ENCODE measurements at regions not wholly inside any gene's neighbourhood (a gene's known extent, or its start where the extent isn't known, plus 50 kb on each side); places are given as distances from the start of the nearest gene placed in this dataset.
A peak's percentile ranks its signal among the peaks of the same experiment; 100 is the strongest.
"Not testable (repeated sequence)": the region's sequence is repeated elsewhere in the genome, so short reads cannot be mapped to it uniquely, and the experiment has no call there.

DNA sequence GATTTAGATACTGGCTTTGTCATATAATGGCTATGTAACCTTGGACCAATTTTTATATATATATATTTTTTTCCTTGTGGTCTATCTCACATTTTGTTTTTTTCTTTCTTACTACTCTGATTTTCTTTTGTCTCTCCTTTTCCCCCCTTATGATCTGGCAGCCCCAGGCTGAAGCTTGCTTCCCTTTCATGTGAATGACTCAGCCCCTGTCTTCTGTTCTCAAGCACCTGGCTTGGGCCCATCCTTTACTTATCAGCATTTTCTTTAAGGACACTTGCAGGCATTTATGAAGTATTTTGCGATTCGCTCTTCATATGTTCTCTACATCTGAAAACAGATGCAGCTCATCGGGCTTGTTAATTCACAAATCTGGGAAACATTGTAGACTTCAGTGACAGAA lies 163.6 kb downstream of the SPRY2 start:
- DNase-seq (ENCODE audit: low read depth in 2 of 2), result no peak

DNA sequence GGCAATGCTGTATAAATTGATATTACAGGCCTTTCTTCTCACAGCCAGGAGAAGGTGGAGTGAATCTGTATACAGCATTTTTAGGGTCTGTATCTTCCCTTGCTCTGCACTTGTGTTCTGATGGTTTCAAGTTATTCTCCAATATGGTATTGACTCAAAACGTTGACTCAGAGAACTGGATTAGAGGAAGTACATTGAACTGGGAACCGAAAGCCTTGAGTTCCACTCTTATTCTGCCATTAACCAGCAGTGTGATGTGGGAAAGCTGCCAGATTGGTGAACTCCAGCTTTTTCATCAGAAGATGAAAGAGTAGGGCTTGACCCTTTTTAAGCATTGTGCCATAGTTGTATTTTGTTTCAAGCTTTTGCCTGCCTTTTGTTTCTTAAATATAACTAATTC lies 167.7 kb downstream of the SPRY2 start:
- no peak for DNase-seq (ENCODE audit: low read depth in 2 of 2)

DNA sequence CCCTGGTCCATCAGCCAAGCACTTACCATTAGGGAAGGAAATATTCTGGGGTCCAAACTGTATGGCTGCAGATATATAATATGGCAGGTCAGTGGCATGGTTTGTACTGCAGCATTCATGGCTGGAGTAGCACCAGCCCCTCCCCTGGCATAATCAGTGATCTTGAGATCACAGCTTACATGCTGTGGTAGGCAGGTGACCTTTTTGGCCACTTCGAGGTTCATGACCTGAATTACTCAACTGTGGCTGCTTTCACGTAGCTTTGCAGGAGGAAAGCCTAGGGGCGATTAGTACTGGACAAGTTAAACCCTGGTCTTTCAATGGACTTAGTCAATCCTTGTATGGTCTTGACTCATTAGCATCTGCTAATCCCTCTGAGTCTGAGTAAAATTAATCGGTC lies 169.8 kb downstream of the SPRY2 start:
- DNase-seq (ENCODE audit: low read depth in 2 of 2), result no peak

DNA sequence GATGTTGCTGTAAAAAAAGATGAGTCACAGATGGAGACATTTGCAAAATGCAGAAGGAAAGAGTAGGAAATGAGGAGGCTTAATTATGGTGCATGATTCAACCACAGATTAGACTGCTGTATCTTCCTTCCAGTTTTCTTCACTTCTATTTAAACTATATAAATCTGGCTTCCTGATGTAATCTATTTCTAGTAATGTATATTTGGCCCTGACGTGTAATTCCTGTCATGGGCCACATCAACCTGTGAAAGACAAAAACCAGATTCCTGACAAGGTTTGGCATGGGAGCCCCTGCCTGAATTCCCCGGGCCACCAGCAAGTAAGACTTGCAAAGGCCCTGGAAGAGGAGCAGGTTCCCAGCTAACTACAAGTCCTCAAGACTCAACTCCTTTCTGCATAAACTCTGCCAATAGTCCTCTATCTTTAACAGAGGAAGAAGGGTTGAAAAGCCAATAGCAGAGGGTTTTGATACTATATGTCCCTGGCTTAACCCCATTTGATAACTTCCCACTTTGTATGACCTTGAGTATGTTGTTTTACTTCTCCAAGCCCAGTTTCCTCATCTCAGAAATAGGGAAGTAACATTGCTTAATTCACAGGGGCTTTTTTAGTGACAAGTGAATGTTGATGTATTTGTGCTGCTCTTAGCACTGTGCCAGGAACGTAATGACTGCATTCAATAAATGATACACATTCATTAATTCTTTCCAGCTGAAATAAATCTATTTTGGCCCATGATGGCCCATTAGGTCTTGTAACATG lies 172.7 kb downstream of the SPRY2 start:
- DNase-seq (ENCODE audit: low read depth in 2 of 2), result peak; percentile 16 to 22

DNA sequence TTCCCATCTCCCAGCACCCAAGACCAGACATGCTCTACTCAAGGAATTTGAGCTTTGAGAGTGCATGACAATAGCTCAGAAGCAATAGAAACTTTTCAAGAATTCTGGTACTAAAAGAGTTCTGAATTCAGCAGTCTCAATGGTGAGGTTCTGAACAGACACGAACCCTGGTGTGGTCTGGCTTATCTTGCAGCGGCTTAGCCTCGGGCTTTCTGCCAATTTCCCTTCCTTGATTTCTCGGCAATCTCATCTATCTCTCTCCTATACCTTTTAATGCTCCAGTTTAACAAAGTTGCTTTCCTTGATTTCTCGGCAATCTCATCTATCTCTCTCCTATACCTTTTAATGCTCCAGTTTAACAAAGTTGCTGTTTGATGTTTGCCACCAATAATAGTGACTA lies 174.6 kb downstream of the SPRY2 start:
- DNase-seq (ENCODE audit: low read depth in 2 of 2), result no peak

DNA sequence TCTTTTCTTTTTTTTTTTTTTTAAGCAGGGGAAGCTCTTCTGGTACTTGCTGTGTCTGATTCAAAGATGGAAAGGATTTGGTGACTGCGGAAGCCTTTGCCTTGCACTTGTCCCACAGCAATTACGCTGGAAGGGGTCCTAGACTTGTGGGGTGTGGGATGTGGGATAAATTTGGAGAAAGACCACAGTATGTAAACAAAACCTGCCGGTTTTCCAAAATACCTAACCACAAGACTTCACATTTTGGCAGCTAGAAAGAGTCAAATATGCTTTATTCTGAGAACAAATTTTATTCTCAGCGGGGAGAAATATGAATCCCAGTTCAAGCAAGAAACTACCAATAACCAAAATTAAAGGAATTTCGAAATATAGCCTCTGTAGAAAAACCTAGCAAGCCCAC lies 176.5 kb downstream of the SPRY2 start:
- no peak for DNase-seq (ENCODE audit: low read depth in 2 of 2)

DNA sequence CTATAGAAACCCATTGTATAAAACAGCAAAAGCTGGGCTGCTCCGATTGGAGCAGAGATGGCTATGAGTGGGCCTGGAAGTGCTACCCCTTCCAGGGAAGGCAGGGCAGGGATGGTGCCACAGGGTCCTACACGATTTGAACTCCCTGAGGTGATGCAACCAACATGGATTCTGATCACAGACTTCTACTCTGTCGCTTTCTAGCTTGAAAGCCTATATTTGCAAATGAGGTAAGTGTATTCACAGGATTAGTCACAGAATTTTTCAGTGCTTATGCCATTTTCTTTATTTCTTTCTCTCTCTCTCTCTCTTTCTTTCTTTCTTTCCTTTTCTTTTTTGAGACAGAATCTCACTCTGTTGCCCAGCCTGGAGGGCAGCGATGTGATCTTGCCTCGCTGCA lies 179.0 kb downstream of the SPRY2 start:
- no peak for DNase-seq (ENCODE audit: low read depth in 2 of 2)

DNA sequence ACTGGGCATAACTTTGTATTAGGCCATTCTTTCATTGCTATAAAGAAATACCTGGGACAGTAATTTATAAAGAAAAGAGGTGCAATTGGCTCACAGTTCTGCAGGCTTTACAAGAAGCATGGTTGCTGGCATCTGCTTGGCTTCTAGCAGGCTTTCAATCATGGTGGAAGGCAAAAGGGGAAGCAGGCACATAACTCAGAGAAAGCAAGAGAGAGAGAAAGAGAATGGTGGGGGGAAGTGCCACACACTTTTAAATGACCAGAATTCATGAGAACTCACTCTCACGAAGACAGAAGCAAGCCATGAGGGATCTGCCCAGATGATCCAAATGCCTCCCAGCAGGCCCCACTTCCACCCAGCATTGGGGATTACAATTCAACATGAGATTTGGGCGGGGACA lies 179.7 kb downstream of the SPRY2 start:
- DNase-seq (ENCODE audit: low read depth in 2 of 2), result no peak

DNA sequence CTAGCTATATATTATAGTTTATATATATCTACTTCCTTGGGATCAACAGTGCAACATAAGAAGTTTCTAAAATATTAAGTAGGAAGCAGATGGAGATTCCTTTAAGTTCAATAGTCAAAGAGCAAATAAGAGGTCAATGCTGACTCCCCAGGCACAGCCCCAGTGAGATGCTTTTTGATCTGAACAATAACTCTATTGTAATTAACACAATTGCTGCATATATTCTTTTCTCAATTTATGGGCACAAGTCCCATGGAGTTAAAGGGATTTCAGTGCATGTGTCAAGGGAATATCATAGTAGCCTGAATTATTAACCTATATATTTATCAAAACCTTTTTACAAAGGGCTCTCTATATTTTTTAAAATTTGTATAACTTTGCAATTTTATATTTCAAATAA lies 180.8 kb downstream of the SPRY2 start:
- DNase-seq (ENCODE audit: low read depth in 2 of 2), result no peak

DNA sequence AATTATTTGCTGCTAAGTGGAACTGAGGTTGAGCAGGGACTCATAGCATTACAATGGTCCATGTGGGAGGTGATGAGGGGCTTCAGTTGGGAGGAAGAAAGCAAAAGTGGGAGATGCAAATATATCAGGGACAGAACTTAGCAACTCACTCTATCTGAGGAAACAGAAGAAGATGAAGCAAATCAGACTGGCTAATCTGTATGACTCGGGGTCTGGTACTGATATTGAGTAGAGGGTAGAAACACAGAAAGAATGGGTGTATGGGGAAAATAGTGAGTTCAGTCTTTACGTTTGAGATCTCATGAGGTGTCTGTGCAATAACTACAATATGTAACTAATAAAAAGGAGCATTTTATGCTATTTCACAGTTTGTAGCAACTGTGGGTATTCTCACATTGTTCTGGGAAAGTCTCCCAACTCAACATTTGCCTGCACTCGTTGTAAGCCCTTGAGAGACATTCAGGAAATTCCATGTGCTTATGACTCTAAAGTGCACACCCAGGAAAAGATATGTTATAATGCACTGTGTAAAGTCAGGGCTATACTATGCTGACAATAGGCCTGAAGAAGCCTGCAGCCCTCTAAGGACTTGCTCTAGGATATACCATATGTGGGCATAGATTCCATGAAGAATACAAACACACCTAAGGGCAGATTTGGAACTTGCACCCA lies 183.5 kb downstream of the SPRY2 start:
- peak; percentile 35 to 39 for DNase-seq (ENCODE audit: low read depth in 2 of 2)

DNA sequence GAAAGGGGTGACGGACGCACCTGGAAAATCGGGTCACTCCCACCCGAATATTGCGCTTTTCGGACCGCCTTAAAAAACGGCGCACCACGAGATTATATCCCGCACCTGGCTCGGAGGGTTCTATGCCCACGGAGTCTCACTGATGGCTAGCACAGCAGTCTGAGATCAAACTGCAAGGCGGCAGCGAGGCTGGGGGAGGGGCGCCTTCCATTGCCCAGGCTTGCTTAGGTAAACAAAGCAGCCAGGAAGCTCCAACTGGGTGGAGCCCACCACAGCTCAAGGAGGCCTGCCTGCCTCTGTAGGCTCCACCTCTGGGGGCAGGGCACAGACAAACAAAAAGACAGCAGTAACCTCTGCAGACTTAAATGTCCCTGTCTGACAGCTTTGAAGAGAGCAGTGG lies 188.8 kb downstream of the SPRY2 start:
- DNase-seq (ENCODE audit: low read depth in 2 of 2), result not testable (repeated sequence)

DNA sequence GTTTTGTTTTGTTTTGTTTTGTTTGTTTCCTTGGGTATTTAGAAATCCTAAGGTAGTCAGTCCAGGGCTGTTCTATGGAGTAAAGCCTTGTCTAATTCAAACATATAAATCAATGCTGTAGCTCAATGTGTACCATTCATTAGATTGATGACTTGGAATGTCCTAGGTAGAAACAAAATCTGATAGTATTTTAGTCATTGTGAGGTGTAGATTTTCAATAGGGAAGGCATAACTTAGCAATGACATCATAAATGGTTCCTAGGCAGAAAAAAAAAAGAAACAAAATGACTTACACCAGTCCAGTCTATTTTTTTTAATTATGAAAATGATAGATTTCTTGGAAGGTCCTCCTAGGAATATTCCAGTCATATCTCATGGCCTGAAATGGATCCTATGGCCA lies 189.9 kb downstream of the SPRY2 start:
- no peak for DNase-seq (ENCODE audit: low read depth in 2 of 2)

DNA sequence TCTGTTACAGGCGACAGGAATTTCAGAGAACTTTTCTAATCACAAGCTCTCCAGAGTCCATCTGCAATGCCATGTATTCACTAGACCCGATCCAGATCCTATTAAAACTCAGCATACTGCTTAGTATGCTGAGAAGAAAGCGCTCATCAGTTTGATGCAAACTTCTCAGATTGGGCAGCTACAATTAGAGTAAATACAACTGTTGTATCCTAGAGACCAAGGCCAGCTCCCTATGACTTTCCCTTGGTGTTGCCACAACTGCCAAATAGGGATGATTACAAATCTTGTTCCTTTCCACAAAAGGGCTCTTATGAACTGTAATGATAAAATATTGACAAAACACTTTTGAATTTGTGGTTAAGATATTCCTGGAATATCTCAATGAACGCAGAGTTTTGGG lies 191.2 kb downstream of the SPRY2 start:
- no peak for DNase-seq (ENCODE audit: low read depth in 2 of 2)

DNA sequence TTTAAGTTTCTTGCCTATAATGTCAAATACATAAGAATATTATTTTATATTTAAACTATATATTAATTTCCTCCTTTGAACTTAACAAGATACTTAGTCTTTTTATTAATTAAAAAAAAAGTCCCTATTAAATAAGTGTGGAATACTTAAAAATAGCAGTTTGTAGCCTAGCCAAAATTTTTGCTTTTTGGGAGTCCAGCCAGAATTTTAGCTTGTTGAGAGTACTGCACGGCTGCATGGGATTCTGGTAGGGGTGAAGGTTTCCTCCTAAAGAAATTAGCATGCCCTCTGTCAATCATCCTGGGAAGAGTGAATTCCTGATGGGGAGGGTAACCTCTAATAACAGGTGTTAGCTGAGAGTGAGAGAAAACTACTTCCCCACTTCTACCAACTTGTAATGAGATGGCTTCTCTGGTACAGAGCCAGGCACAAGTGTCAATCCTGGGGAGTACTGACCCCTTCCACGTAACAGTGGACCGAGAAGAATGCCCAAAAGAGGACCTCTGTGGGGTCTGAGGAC lies 195.7 kb downstream of the SPRY2 start:
- no peak for DNase-seq (ENCODE audit: low read depth in 2 of 2)

DNA sequence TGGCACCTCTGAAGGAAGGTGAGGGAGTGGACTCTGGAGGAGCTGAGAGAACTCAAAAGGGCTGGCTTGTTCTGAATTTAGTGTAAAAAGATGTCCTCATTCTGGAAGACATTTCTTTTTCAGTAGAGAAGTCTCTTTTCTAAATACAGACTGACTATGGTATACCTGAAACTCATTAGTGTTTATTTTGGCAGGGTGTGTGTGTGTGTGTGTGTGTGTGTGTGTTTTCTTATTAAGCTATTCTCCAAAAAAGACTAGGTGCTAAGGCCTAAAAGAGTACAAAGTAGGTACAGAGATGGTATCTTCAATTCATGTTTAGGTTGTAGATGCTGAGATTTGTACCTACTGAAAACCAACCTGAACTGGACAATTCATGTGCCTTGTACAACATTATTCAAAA lies 196.4 kb downstream of the SPRY2 start:
- DNase-seq (ENCODE audit: low read depth in 2 of 2), result no peak

DNA sequence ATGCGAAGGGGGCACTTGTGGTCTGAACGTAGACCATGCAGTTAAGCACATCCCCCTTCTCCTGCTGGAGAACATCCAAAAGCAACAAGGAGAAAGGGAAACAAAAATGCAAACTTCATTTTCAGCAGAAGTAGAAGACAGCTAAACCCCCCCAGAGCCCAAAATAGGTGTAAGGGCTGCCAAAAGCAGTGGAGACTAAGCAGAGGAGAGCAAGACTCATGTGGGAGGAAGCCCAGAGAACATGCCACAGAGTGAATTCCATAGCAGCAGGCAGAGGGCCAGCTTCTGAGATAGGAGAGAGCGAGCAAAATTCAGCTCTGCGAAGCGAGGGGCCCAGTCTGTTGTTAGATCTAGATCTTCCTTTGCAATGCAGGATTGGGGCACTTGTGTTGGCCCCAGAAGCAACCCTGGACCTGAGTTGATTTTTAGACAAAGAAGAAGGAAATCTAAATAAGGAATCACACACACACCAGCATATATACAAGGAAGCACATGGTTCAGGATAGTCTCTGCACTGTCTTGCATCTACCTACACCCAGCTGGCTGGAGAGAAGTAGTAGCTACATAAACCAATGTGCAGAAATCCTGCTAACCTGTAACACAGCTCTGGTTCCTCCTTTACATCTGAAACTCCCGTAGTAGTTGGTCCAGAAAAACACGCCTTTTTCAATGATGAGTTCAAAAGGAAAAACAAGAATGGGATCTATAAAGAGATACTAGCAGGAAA lies 199.6 kb downstream of the SPRY2 start:
- peak; percentile 81 for DNase-seq (ENCODE audit: low read depth in 2 of 2)

DNA sequence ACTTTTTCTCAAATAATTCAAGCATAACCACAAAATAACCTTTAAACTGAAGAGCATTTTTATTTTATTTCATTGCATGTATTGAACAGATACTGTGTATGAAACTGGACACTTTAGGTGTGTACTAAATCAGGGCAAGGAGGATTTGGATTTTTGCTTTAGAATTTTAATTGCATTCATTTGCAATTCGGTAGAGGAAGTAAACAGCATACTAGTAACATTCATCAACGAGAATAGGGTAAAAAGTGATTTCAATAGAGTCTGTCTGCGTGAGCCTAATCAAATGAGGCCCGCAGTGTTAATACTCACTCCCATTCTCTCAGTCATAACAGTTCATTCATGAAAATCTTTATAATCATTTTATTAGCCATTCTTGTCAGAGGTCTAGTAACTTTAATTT lies 200.2 kb downstream of the SPRY2 start:
- no peak for DNase-seq (ENCODE audit: low read depth in 2 of 2)

DNA sequence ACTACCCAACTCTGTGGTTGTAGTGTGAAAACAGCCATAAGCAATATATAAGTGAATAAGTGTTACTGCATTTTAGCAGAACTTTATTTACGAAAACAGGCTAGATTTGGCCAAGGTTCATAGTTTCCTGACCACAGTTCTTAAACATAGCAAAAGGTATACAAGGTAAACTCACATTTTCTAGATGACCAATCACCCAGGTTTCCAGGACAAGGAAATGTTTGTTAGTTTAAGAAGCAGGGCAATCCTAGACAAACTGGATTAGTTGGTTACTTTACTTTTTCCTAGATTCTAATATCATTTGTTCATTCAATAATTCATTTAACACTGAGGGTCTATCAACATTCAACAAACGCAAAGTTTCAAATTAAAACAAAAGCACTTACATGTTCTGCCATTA lies 201.7 kb downstream of the SPRY2 start:
- no peak for DNase-seq (ENCODE audit: low read depth in 2 of 2)

DNA sequence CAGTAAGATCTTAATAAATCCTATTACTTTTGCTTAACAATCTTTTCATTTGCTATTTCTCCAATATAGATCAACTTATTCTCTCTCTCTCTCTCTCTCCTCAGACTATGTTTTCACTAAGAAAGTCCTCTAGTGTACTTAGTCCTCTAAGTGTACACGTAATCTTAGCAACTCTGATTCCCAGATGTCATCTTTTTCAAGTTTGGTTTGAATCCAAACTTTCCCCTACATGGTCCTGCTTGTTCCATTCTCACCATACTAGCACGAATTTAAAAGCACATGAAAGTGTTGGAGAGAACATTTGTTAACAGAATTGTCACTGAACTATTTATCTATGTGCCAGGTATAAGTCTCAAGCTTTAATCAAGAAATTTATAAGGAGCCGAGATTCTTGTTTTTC lies 202.9 kb downstream of the SPRY2 start:
- no peak for DNase-seq (ENCODE audit: low read depth in 2 of 2)

DNA sequence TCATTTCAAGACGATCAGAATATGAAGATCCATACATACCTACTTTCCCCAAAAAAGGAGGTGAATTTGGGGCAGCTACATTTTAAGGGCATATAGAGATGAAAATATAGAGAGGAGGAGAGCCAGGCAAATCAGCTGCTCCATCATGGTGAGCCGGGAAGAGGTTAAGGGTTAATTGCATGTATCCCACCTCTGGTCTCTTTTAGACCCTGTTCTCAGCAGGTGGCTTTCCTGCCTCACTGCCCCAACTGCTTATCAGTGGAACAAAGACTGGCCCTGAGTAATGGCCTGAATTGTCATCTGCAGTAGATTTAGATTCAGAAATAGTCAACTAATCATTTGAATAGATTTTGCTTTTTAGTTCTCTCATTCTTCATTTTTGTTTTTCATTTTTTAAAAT lies 206.6 kb downstream of the SPRY2 start:
- DNase-seq (ENCODE audit: low read depth in 2 of 2), result no peak

DNA sequence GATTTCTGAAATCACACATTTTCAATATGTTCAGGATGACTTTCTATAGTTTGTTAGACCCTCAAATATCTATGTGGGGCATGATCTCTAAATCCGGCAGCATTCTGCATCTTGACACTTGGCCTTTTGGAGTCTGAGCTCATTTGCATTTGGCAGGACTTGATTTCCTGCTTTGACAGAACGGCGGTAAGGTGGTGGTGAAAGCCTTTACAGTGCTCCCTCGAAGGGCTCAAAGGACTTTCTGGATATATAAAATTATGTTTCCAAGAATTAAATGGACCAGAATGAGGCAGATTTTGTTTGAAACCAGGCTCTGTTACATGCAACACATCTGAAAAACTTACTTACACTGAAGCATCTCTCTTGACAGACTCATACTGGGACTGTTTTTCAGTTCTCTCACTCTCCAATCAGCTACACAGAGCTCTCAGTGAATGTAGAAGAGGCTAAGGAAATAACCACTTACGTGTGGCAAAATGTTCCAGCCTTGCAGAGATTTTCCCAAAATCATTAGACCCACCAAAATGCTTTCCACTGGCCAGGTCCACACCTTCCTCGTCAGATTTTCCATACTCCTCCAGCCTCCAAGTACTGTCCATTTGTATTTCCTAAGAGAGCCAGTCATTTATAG lies 207.2 kb downstream of the SPRY2 start:
- no peak for DNase-seq (ENCODE audit: low read depth in 2 of 2)

All from fibroblast of skin of left biceps (primary cell).